Testis (tissue), 2 donors: ENCODE measurements at regions not wholly inside any gene's neighbourhood (a gene's known extent, or its start where the extent isn't known, plus 50 kb on each side); places are given as distances from the start of the nearest gene placed in this dataset.

Experiments used
- POLR2A ChIP-seq: fragments of 450-650 bp; IDR thresholded peaks from one replicate; pipeline ENCODE4 v1.6.1; 2017; ENCODE audit warnings: antibody characterized with exemption, mild to moderate bottlenecking, moderate library complexity
- TF ChIP-seq, protein P1 (sequence below), 3 experiments: fragments of 450-650 bp in 2 of 3; fragments of 200-600 bp in 1 of 3; sonication (generic) in 1 of 3; IDR thresholded peaks; one replicate each; pipeline ENCODE4 v1.5.1; 2016 to 2019; ENCODE audit warnings: antibody characterized with exemption in 3 of 3, mild to moderate bottlenecking in 2 of 3, moderate library complexity in 1 of 3

GRCh38 chr5:176724472-176724871, 77.2 kb downstream of the TSPAN17 start:
- no peak for TF ChIP-seq POLR2A
- TF ChIP-seq, protein P1, sequence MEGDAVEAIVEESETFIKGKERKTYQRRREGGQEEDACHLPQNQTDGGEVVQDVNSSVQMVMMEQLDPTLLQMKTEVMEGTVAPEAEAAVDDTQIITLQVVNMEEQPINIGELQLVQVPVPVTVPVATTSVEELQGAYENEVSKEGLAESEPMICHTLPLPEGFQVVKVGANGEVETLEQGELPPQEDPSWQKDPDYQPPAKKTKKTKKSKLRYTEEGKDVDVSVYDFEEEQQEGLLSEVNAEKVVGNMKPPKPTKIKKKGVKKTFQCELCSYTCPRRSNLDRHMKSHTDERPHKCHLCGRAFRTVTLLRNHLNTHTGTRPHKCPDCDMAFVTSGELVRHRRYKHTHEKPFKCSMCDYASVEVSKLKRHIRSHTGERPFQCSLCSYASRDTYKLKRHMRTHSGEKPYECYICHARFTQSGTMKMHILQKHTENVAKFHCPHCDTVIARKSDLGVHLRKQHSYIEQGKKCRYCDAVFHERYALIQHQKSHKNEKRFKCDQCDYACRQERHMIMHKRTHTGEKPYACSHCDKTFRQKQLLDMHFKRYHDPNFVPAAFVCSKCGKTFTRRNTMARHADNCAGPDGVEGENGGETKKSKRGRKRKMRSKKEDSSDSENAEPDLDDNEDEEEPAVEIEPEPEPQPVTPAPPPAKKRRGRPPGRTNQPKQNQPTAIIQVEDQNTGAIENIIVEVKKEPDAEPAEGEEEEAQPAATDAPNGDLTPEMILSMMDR (IDR thresholded peaks at IDR 0.05), result no peak
